ENCODE measurements at regions not wholly inside any gene's neighbourhood (a gene's known extent, or its start where the extent isn't known, plus 50 kb on each side); places are given as distances from the start of the nearest gene placed in this dataset.

GRCh38 chr16:49216593-49216992 is 65.0 kb downstream of the CBLN1 start:
- no peak for DNase-seq (ENCODE audit: low read depth)

GRCh38 chr16:49213594-49213993 is 68.0 kb downstream of the CBLN1 start:
- DNase-seq (ENCODE audit: low read depth), result no peak

GRCh38 chr16:49204191-49204590 is 77.4 kb downstream of the CBLN1 start:
- DNase-seq (ENCODE audit: low read depth), result no peak

- DNase-seq (ENCODE audit: low read depth), result no peak
Observed at GRCh38 chr16:49203361-49203760, 78.3 kb downstream of the CBLN1 start.

GRCh38 chr16:49201118-49201517 is 80.5 kb downstream of the CBLN1 start:
- no peak for DNase-seq (ENCODE audit: low read depth)

GRCh38 chr16:49200223-49200820 is 81.3 kb downstream of the CBLN1 start:
- no peak for DNase-seq (ENCODE audit: low read depth)

- DNase-seq (ENCODE audit: low read depth), result no peak
Observed at GRCh38 chr16:49195237-49195548, 86.4 kb downstream of the CBLN1 start.

- DNase-seq (ENCODE audit: low read depth), result no peak
Observed at GRCh38 chr16:49194537-49195236, 87.0 kb downstream of the CBLN1 start.

- no peak for DNase-seq (ENCODE audit: low read depth)
Observed at GRCh38 chr16:49193596-49193995, 88.0 kb downstream of the CBLN1 start.

GRCh38 chr16:49189286-49189685 is 92.4 kb downstream of the CBLN1 start:
- no peak for DNase-seq (ENCODE audit: low read depth)

GRCh38 chr16:49183911-49184310 is 97.7 kb downstream of the CBLN1 start:
- DNase-seq (ENCODE audit: low read depth), result no peak

GRCh38 chr16:49181791-49182518 is 99.7 kb downstream of the CBLN1 start:
- DNase-seq (ENCODE audit: low read depth), result no peak

GRCh38 chr16:49179714-49180330 is 101.8 kb downstream of the CBLN1 start:
- DNase-seq (ENCODE audit: low read depth), result no peak

- no peak for DNase-seq (ENCODE audit: low read depth)
Observed at GRCh38 chr16:49168126-49168525, 113.5 kb downstream of the CBLN1 start.

GRCh38 chr16:49165025-49165424 is 116.6 kb downstream of the CBLN1 start:
- DNase-seq (ENCODE audit: low read depth), result no peak

- no peak for DNase-seq (ENCODE audit: low read depth)
Observed at GRCh38 chr16:49161191-49161590, 120.4 kb downstream of the CBLN1 start.

GRCh38 chr16:49158029-49158642 is 123.5 kb downstream of the CBLN1 start:
- DNase-seq (ENCODE audit: low read depth), result no peak

- no peak for DNase-seq (ENCODE audit: low read depth)
Observed at GRCh38 chr16:49150341-49150740, 131.3 kb downstream of the CBLN1 start.

- no peak for DNase-seq (ENCODE audit: low read depth)
Observed at GRCh38 chr16:49148410-49148809, 133.2 kb downstream of the CBLN1 start.

- DNase-seq (ENCODE audit: low read depth), result no peak
Observed at GRCh38 chr16:49140618-49141017, 141.0 kb downstream of the CBLN1 start.

GRCh38 chr16:49130397-49130796 is 151.2 kb downstream of the CBLN1 start:
- no peak for DNase-seq (ENCODE audit: low read depth)

- DNase-seq (ENCODE audit: low read depth), result no peak
Observed at GRCh38 chr16:49129935-49130334, 151.7 kb downstream of the CBLN1 start.

GRCh38 chr16:49128740-49129139 is 152.9 kb downstream of the CBLN1 start:
- no peak for DNase-seq (ENCODE audit: low read depth)
